Testis (tissue), 2 donors: ENCODE measurements at regions not wholly inside any gene's neighbourhood (a gene's known extent, or its start where the extent isn't known, plus 50 kb on each side); places are given as distances from the start of the nearest gene placed in this dataset.

Experiments used
- CTCF ChIP-seq, 3 experiments: fragments of 450-650 bp in 2 of 3; fragments of 200-600 bp in 1 of 3; sonication (generic) in 1 of 3; IDR thresholded peaks; one replicate each; pipeline ENCODE4 v1.5.1; 2016 to 2019; ENCODE audit warnings: antibody characterized with exemption in 3 of 3, mild to moderate bottlenecking in 2 of 3, moderate library complexity in 1 of 3
- POLR2A ChIP-seq: fragments of 450-650 bp; IDR thresholded peaks from one replicate; pipeline ENCODE4 v1.6.1; 2017; ENCODE audit warnings: antibody characterized with exemption, mild to moderate bottlenecking, moderate library complexity

GRCh38 chr11:98060759-98061158 is 960.0 kb upstream of the CNTN5 start:
- TF ChIP-seq CTCF (IDR thresholded peaks at IDR 0.05): no peak
- TF ChIP-seq POLR2A: no peak
